GM18517 (cell line): ENCODE measurements at regions not wholly inside any gene's neighbourhood (a gene's known extent, or its start where the extent isn't known, plus 50 kb on each side); places are given as distances from the start of the nearest gene placed in this dataset.
"Not testable (repeated sequence)": the region's sequence is repeated elsewhere in the genome, so short reads cannot be mapped to it uniquely, and the experiment has no call there.

Experiments used
- ATAC-seq: cut with Tn5 transposase; IDR thresholded peaks from one replicate; pipeline ENCODE4 v1.9.1; 2021; ENCODE audit warnings: mild to moderate bottlenecking, moderate library complexity; ENCODE audit not compliant: unreplicated experiment

DNA sequence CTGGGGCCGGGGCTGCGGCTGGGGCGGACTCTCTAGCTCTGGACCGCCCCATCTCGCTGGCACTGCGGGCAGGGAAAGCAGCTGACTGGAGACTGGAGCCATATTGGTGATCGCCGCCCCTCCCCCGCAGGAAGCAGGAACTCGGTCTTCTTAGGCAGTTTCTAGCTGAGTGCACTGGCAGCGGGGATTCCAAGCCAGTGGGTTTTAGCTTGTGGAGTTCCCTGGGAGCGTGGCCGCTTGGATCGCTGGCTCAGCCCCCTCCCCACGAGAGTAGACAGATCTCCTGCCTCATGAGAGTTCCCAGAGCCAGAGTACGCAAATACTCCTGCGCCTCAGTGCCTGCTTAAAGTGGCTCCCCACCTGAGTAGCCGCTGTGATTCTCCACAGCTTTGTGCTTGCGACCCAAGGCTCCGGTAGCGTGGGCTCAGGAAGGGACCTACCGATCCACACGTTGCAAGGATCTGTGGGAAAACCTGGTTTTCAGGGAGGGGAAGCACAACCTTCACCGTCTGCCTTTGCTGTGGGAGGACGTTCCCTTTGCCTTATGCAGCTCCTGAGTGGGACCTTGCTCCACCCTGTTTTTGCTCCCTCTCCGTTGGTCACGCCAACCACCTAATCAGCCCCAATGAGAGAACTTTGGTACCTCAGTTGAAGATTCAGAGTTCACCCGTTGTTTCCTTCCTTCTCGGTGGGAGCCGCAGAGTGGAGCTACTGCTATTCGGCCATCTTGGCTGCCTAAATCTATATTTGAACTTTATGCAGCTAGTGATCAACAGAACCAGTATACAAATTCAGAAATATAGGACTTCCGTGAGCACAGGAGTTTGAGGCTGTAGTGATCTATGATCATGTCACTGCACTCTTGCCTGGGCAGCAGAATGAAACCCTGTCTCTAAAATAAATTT, 803.9 kb upstream of the PCDH10 start:
- no peak for ATAC-seq

DNA sequence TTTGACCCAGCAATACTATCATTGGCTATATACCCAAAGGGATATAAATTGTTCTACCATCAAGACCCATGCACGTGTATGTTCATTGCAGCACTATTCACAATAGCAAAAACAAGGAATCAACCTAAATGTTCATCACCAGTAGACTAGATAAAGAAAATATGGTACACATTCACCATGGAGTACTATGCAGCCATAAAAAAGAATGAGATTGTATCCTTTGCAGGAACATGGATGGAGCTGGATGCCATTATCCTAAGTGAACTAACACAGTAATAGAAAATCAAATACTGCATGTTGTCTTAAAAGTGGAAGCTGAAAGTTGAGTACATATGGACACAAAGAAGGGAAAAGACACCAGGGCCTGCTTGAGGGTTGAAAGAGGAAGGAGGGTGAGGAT, 803.1 kb upstream of the PCDH10 start:
- ATAC-seq: no peak

DNA sequence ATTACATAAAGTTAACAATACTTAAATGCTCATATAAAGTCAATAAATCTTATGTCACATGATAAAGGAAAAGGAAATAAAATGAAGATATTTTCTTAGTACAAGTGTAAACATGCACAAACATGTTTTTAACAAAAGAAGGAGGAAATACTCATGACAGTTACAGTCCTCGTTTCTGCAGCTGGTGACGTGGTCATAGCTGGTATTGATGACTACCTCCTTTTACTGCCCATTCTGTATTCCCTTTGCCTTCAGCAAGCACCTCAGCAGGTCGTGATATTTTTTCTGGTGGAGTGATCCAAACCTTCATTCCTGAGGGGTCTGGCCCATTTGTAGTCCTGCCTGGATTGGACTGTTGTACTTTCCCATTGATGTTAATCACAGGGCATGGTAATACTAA, 797.5 kb upstream of the PCDH10 start:
- ATAC-seq: not testable (repeated sequence)

DNA sequence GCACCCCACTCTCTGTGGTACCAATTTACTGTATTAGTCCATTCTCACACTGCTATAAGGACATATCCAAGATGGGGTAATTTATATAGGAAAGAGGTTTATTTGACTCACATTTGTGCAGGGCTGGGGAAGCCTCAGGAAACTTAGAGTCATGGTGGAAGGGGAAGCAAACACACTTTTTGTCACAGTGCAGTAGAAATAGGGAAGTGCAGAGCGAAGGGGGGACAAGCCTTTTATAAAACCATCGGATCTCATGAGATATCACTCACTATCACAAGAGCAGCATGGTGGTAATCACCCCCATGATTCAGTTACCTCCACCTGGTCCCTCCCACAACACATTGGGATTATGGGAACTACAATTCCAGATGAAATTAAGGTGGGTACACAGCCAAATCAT, 766.9 kb upstream of the PCDH10 start:
- no peak for ATAC-seq

DNA sequence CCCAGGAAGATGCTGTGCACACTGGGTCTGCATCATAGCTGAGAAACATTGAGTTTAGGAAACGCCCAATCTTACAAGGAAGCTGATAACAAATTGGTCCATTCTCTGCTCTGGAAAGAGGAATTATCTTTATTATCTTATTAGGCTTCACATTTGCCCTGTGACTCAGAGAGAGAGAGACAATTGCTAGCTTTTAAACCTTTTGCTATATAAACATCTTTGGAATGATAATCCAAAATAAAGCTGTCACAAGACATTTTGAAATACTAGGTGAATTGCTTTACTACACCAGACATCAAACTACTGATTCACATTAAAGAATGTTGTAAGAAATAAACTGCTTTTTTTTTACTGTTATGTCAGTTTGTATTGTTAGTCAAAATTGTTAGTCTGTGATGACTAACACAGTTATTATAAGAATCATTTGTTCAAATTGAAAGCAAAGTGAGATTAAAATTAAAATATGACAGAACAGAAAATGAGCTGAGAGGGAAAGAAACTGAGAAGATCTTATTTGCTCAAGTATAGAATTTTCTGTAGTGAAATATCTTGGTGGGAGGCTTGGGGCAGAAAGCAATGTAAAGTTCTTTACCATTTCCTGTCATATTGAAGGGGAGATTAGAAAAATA, 765.4 kb upstream of the PCDH10 start:
- ATAC-seq: no peak

DNA sequence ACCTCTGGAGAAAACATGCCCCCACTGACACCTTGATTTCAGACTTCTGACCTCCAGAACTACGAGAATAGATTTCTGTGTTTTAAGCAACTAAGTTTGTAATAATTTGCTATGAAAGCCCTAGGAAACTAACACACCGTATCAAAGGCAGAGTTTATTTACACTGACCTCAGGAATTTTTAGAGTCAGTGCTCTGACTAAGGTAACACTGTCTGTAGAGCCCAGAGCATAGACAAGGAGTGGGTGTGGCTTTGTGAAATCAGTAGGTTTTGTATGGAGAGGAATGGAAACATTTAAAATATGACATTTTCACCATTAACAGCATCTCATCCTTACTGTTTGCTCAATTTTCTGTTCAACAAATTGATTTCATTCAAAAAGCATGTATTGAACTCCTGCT, 764.4 kb upstream of the PCDH10 start:
- no peak for ATAC-seq

DNA sequence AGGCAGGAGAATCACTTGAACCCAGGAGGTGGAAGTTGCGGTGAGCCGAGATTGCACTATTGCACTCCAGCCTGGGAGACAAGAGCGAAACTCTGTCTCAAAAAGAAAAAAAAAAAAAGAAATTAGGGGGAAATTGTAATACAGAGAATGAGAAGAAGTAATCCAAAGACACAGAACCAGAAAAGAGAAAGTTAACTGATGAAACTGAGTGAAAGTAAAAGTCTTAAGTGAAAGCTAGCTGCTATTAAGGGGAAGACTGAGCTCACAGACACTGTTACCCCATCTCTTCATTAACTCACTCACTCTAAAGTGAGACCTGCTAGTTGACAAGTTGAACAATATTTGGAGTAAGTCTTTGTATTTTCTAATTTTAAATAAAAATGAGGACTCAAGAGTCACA, 763.0 kb upstream of the PCDH10 start:
- no peak for ATAC-seq

DNA sequence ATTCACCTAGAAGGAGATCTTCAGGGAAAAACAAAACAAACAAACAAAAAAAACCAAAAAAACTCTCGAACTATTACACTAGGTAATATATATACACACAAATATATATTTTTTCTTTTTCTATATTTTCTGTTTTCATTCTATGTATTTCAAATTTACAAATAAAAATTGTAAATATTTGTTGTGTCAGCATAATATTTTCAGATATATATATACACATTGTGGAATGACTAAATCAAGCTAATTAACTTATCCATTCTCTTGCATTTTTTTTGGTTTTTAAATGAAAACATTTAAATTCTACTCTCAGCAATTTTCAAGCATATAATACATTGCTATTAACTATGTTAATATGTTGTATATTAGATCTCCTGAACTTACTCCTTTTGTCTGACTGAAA, 762.0 kb upstream of the PCDH10 start:
- no peak for ATAC-seq

DNA sequence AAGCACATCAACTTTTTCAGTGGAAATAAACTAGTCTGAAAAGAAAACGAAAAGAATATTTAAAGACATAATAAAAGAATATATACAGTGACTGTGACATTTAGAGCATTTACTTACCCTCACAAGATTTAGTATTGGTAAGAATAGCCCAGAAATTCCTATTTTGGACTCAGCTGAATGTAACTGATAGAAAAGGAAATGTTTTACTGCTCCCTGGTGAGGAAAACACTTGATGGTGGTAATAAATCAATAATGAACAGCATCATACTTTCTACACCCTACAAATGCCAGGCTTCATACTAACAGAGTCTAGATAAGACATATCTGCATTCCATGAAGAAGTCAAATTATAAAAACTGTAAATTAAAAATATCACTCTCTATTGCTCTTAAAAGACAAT, 753.5 kb upstream of the PCDH10 start:
- ATAC-seq: no peak

DNA sequence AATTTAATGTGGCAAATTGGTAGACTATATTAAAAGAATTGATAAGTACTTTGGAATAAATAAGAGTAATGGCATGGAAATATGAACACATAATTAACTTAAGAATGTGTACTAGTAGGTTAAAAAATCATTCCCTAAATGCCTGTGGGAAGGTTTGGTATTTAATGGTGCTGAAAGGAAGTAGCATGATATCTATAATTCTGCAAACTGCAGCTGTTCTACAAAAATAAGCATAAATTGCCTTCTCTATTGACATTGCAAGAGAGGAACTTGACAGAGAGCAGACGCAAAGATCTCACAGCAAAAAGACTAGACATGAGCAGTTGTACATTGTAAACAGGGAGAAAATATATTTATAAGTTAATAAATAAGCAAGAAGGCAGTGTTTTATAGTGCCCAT, 752.5 kb upstream of the PCDH10 start:
- no peak for ATAC-seq

DNA sequence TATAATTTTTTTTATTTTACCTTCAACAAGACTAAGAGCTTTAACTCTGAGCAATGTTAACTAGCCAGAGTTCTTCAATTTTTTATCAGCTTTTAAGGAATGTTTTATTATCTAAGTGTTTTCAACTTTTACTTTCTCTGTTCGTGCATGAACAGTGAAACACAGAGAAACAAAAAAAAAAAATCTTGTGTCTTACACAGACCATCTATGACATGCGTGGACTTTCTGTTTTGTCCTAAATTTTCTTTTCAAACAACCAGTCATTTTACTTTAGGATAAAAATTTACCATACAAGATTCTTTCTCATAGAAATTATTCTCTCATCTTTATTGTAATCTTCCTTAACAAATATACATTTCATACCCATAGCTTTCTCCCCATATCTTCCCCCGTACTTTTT, 731.9 kb upstream of the PCDH10 start:
- no peak for ATAC-seq

DNA sequence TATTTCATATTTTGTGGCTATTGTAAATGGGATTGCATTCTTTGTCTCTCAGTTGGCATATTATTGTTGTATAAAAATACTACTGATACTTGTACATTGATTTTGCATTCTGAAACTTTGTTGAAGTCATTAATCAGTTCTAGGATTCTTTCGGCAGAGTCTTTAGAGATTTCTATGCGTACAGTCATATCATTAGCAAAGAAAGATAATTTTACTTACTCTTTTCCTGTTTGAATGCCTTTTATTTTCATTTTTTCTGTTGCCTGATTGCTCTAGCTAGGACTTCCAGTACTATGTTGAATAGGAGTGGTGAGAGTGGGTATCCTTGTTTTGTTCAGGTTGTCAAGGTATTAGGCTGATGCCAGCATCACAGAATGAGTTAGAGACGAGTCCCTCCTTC, 722.0 kb upstream of the PCDH10 start:
- ATAC-seq: no peak

DNA sequence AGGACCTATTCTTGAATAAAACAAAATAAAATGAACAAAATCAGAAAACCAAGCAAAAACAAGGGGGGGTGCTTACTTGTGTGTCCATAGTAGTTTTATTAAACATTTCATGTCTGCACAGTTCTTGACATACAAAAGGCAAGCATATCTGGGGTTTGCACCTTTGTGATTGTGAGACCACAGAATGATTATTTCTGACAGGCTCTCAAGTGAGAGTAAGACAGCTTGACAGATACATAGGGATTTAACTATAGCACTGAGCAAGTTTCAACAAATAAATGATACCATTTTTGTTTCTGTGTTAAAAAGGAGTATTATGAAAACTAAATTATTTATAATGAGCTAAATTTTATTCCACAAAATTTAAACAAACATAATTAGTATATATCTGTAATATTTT, 712.0 kb upstream of the PCDH10 start:
- ATAC-seq: no peak

DNA sequence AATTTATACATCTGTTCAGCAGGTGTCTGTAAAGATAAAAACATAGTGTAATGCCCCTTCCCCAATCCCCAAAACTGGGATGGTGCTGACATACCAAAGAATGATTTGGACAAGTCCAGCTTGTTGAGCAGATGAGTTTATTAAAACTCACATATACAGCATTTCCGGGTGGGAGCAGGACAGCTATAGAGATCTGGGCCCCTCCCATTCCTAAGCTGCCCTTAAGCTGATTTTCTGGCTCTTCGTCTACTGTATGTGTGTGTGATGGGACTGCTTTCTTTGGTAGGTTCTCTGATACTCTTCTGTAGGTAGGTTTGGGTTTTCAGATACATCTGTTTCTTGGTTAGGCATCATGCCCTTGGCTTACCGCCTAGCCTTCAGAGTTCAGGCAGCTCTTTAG, 703.7 kb upstream of the PCDH10 start:
- no peak for ATAC-seq

DNA sequence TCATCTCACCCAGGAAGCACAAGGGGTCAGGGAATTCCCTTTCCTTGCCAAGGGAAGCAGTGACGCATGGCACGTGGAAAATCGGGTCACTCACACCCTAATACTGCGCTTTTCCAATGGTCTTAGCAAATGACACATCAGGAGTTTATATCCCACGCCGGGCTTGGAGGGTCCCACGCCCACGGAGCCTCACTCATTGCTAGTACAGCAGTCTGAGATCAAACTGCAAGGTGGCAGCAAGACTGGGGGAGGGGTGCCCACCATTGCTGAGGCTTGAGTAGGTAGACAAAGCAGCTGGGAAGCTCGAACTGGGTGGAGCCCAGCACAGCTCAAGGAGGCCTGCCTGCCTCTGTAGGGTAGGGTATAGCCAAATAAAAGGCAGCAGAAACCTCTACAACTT, 691.1 kb upstream of the PCDH10 start:
- not testable (repeated sequence) for ATAC-seq

DNA sequence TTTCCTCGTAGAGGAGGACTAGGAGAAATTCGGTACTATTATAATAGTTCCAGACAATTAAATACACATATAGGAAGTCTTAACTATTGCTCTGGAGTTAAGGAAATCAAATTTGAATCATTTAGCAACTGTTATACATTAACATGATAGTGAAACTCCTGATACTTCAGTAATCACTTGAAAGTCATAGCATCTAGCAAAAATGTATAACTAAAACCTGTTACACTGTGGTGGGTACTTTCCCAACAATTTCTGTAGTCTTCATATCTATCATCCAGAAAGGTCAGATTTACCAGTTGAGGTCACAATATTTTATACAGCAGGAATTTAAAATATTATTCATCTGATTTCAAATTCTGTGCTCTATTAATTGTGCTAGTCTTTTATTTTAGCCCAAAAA, 669.6 kb upstream of the PCDH10 start:
- ATAC-seq: no peak

DNA sequence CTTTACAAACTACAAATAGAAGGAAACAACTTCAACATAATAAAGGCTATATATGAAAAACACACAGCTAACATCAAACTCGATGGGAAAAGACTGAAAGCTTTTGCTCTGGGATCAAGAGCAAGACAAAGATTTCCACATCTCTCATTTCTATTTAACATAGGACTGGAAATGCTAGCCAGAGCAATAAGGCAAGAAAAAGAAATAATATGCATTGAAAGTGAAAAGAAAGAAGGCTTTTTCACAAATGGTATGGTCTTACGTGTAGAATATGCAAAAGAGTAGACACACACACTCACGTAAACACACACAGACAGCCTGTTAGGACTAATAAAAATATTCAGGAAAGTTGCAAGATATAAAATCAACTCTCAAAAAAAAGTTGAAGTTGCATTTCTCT, 660.5 kb upstream of the PCDH10 start:
- ATAC-seq: no peak

DNA sequence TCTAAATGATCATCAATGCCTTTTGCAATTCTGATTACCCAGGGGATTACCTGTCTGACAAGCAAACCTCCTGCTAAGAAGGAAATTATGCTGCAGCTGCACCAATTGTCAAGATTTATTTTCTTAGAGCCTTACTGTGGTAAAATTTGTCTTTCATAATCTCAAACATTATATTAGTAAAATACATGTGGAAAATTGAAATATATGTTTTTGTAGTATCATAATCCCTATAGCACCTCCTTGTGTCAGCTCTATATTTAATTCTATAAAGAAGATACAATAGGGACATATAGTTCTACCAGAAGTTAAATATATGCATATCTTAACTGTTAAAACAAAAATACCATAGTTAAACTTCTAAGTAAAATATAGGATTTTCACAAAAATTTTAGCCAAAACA, 655.6 kb upstream of the PCDH10 start:
- ATAC-seq: no peak

DNA sequence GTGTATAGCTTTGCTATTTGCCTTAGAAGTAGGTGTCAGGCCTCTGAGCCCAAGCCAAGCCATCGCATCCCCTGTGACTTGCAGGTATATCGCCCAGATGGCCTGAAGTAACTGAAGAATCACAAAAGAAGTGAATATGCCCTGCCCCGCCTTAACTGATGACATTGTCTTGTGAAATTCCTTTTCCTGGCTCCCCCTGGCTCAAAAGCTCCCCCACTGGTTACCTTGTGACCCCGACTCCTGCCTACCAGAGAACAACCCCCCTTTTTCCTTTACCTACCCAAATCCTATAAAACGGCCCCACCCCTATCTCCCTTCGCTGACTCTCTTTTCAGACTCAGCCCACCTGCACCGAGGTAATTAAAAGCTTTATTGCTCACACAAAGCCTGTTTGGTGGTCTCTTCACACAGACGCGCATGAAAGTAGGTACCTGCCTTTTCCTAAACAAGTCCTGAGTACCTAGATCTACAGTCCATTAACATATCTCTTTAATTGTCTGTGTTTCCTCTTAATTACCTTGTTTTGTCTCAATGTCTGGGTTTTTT, 653.8 kb upstream of the PCDH10 start:
- ATAC-seq: not testable (repeated sequence)

DNA sequence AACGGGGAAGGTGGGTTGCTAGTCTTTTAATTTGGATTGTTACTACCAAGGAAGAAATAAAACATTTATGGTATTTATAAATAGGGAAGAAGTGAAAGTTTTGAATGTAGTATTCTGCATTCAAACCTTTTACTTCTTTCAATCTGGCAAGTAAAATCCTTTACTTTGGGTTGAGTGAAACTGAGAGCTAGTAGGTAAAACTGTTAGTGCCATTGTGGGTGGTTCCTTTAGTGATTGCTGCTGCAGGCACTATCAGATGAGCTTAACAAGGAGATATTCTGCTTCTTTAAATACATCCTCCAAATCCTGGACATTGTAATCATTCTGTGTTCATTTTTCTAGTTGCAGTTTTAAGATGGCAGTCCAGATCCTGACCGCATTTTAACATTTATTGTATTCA, 650.9 kb upstream of the PCDH10 start:
- ATAC-seq: no peak

DNA sequence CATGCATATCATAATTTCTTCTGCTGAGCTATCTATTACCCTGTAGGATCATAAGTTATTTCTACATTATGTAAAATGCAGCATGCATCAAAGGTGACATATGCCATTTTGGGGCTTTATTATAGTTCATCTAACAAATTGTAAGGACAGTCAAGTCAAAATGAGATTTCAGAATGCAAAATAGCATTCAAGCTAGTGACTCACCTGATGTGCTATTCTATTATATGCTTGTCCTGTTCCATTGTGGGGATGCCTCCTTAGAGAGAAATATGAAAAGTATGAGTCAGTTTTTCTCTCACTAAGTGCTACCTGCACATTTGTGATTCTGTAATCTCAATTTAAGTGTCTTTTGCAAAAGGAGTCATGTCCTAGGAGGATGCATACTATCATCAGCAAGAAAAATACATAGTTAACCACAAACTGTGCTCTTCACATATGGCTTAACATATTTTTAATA, 647.0 kb upstream of the PCDH10 start:
- no peak for ATAC-seq

DNA sequence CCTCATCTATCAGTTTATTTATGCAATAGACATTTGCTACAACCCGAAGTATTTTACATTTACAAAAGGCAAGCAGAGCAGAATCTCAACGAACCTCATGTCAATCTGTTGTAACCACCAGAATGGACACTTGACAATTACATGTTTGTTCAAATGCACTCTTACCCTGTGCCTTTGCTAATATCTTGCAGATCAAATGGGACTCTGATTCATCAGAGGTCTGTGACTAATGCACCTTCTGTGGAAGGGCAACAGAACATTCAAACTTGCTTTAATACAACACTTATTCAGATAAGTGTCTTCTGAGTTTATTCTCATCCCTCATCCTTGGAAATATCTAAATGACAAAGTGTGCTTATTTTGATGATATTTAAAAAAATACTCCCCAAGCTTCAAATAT, 644.7 kb upstream of the PCDH10 start:
- ATAC-seq: no peak
